ENCODE measurements at regions not wholly inside any gene's neighbourhood (a gene's known extent, or its start where the extent isn't known, plus 50 kb on each side); places are given as distances from the start of the nearest gene placed in this dataset.
A peak's percentile ranks its signal among the peaks of the same experiment; 100 is the strongest.
"Not testable (repeated sequence)": the region's sequence is repeated elsewhere in the genome, so short reads cannot be mapped to it uniquely, and the experiment has no call there.

GRCh38 chr11:36790526-36790925 is 192.5 kb upstream of the RAG2 start:
- peak in 2 of 4 donors; percentile 6 to 14 for DNase-seq (ENCODE audit: low read depth in 4 of 4, low spot score in 3 of 4)

GRCh38 chr11:36783808-36784207 is 185.8 kb upstream of the RAG2 start:
- no peak for DNase-seq (ENCODE audit: low read depth in 4 of 4, low spot score in 3 of 4)

GRCh38 chr11:36779791-36780190 is 181.8 kb upstream of the RAG2 start:
- DNase-seq (ENCODE audit: low read depth in 4 of 4, low spot score in 3 of 4) = no peak

- DNase-seq (ENCODE audit: low read depth in 4 of 4, low spot score in 3 of 4) = no peak
Observed at GRCh38 chr11:36777311-36777710, 179.3 kb upstream of the RAG2 start.

GRCh38 chr11:36775756-36776155 is 177.7 kb upstream of the RAG2 start:
- DNase-seq (ENCODE audit: low read depth in 4 of 4, low spot score in 3 of 4) = no peak

- no peak for DNase-seq (ENCODE audit: low read depth in 4 of 4, low spot score in 3 of 4)
Observed at GRCh38 chr11:36775130-36775529, 177.1 kb upstream of the RAG2 start.

GRCh38 chr11:36774603-36775002 is 176.6 kb upstream of the RAG2 start:
- no peak for DNase-seq (ENCODE audit: low read depth in 4 of 4, low spot score in 3 of 4)

GRCh38 chr11:36763187-36763586 is 165.2 kb upstream of the RAG2 start:
- no peak for DNase-seq (ENCODE audit: low read depth in 4 of 4, low spot score in 3 of 4)

GRCh38 chr11:36757075-36757474 is 159.0 kb upstream of the RAG2 start:
- no peak for DNase-seq (ENCODE audit: low read depth in 4 of 4, low spot score in 3 of 4)

- DNase-seq (ENCODE audit: low read depth in 4 of 4, low spot score in 3 of 4) = no peak
Observed at GRCh38 chr11:36753960-36754359, 155.9 kb upstream of the RAG2 start.

- no peak for DNase-seq (ENCODE audit: low read depth in 4 of 4, low spot score in 3 of 4)
Observed at GRCh38 chr11:36751996-36752395, 154.0 kb upstream of the RAG2 start.

GRCh38 chr11:36751335-36751781 is 153.3 kb upstream of the RAG2 start:
- DNase-seq (ENCODE audit: low read depth in 4 of 4, low spot score in 3 of 4) = peak in 2 of 4 donors; percentile 22 to 36

GRCh38 chr11:36750349-36750748 is 152.3 kb upstream of the RAG2 start:
- no peak for DNase-seq (ENCODE audit: low read depth in 4 of 4, low spot score in 3 of 4)

- no peak for DNase-seq (ENCODE audit: low read depth in 4 of 4, low spot score in 3 of 4)
Observed at GRCh38 chr11:36748836-36749235, 150.8 kb upstream of the RAG2 start.

- peak; percentile 75 to 87 (median 85) for DNase-seq (ENCODE audit: low read depth in 4 of 4, low spot score in 3 of 4)
Observed at GRCh38 chr11:36746886-36747710, 149.1 kb upstream of the RAG2 start.

- peak in 1 of 4 donors; percentile 27 for DNase-seq (ENCODE audit: low read depth in 4 of 4, low spot score in 3 of 4)
Observed at GRCh38 chr11:36744375-36745168, 146.5 kb upstream of the RAG2 start.

GRCh38 chr11:36743039-36743438 is 145.0 kb upstream of the RAG2 start:
- no peak for DNase-seq (ENCODE audit: low read depth in 4 of 4, low spot score in 3 of 4)

GRCh38 chr11:36741515-36741914 is 143.5 kb upstream of the RAG2 start:
- no peak for DNase-seq (ENCODE audit: low read depth in 4 of 4, low spot score in 3 of 4)

GRCh38 chr11:36738292-36738861 is 140.3 kb upstream of the RAG2 start:
- DNase-seq (ENCODE audit: low read depth in 4 of 4, low spot score in 3 of 4) = no peak

- DNase-seq (ENCODE audit: low read depth in 4 of 4, low spot score in 3 of 4) = no peak
Observed at GRCh38 chr11:36736103-36736502, 138.1 kb upstream of the RAG2 start.

- DNase-seq (ENCODE audit: low read depth in 4 of 4, low spot score in 3 of 4) = not testable (repeated sequence)
Observed at GRCh38 chr11:36733721-36734120, 135.7 kb upstream of the RAG2 start.

All from left renal pelvis (tissue), 4 donors.